Activated B cell treated with CpG ODN at 0.5 μM for 24 hours (primary cell): ENCODE measurements at regions not wholly inside any gene's neighbourhood (a gene's known extent, or its start where the extent isn't known, plus 50 kb on each side); places are given as distances from the start of the nearest gene placed in this dataset.
"Not testable (repeated sequence)": the region's sequence is repeated elsewhere in the genome, so short reads cannot be mapped to it uniquely, and the experiment has no call there.

Experiments
- ATAC-seq: fragments of 200-7000 bp; cut with Tn5 transposase; one replicate; pipeline ENCODE4 v1.10.0; 2021; ENCODE audit warnings: low read depth, mild to moderate bottlenecking, moderate library complexity
- CTCF ChIA-PET: fragments of 350-600 bp; sonication (Branson Sonifier 250); formaldehyde crosslinking; loops from one replicate; lab custom pipeline; 2021; ENCODE audit warnings: antibody characterized with exemption; lab: Charles Lee
- POLR2A ChIA-PET: fragments of 350-600 bp; sonication (Branson Sonifier 250); formaldehyde crosslinking; loops from one replicate; lab custom pipeline; 2021; ENCODE audit warnings: antibody characterized with exemption; lab: Charles Lee
- DNase-seq: peaks from one replicate; pipeline ENCODE4 v3.0.0; 2022
- H3K27ac Mint-ChIP-seq: one replicate; pipeline ENCODE4 v1.8.0; 2020; ENCODE audit warnings: mixed read lengths
- H3K27me3 Mint-ChIP-seq: one replicate; pipeline ENCODE4 v1.8.0; 2021; ENCODE audit warnings: mixed read lengths
- H3K36me3 Mint-ChIP-seq: one replicate; pipeline ENCODE4 v1.8.0; 2021; ENCODE audit warnings: low read depth, mixed read lengths
- H3K4me1 Mint-ChIP-seq: one replicate; pipeline ENCODE4 v1.8.0; 2021; ENCODE audit warnings: mixed read lengths
- H3K4me3 Mint-ChIP-seq: one replicate; pipeline ENCODE4 v1.8.0; 2020; ENCODE audit warnings: mild to moderate bottlenecking, mixed read lengths
- H3K9me3 Mint-ChIP-seq: one replicate; pipeline ENCODE4 v1.8.0; 2020; ENCODE audit warnings: mixed read lengths
- CTCF ChIP-seq: fragments of 200-600 bp; IDR thresholded peaks from one replicate; pipeline ENCODE4 v1.8.0; 2022; ENCODE audit warnings: antibody characterized with exemption, mild to moderate bottlenecking
- intact Hi-C: fragments of 100-400 bp; cut with micrococcal nuclease; formaldehyde crosslinking; loops from one replicate; pipeline ENCODE4 v1.15.1; 2024

- CTCF ChIA-PET, result no interaction called here
- ATAC-seq, result no peak
- TF ChIP-seq CTCF, result no peak
- POLR2A ChIA-PET, result no interaction called here
- intact Hi-C loops, result no loop called here
- Mint-ChIP-seq H3K4me1 (peaks cover 21% of the 10 kb centered on the region), H3K4me3 (no peak overlapping the region), H3K9me3 (peaks cover 6% of the 10 kb centered on the region), H3K27ac (no peak overlapping the region), H3K36me3 (no peaks in the 10 kb centered on the region), H3K27me3 (no peaks in the 10 kb centered on the region)
- no peak for DNase-seq
Observed at GRCh38 chr10:71912431-71912830, 51.8 kb upstream of the CHST3 start.

DNA sequence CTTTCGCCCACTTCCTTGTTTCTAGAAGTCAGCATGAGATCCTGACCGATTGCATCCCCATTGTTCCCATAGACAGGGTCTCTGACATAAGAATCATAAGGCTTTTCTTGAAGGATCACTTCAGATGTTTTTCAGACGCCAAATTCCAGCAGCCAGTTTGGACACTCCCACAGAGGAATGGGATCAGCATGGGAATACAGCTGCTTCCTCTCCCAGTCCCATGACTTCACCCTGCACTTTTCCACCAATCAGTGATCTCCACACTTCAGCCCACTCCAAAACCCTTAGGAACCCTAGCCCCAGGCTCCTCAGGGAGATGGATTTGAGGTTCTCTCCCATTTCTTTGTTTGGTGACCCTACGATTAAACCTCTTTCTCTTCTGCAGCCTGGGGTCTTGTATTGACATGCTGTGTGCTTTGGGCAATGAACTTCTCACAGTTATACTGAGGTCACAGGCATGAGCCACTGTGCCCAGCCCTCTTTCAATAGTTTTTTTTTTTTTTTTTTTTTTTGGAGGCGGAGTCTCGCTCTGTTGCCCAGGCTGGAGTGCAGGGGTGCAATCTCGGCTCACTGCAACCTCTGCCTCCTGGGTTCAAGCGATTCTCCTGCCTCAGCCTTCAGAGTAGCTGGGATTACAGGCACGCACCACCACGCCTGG lies 52.8 kb upstream of the CHST3 start:
- Mint-ChIP-seq H3K27ac (no peak overlapping the region), H3K4me1 (peaks cover 21% of the 10 kb centered on the region), H3K4me3 (no peak overlapping the region), H3K9me3 (peaks cover 3% of the 10 kb centered on the region), H3K27me3 (no peaks in the 10 kb centered on the region), H3K36me3 (no peaks in the 10 kb centered on the region)
- intact Hi-C loops, result no loop called here
- ChIA-PET CTCF (no interaction called here), POLR2A (no interaction called here)
- no peak for DNase-seq
- no peak for TF ChIP-seq CTCF
- ATAC-seq, result no peak

- ATAC-seq, result no peak
- intact Hi-C loops, result no loop called here
- TF ChIP-seq CTCF, result no peak
- H3K9me3 Mint-ChIP-seq, result peaks cover 3% of the 10 kb centered on the region
- ChIA-PET POLR2A (interaction anchor here (0.6 to 1.0 kb wide), 2 partner anchors 10 to 16 kb away, joined by 3 to 8 read pairs; no protein-coding TSS in a partner anchor), CTCF (interaction anchor here (1.0 to 1.1 kb wide), 2 partner anchors 12 to 13 kb away, joined by 3 read pairs; no protein-coding TSS in a partner anchor)
- peak overlapping the region; percentile 77 for H3K27ac Mint-ChIP-seq
- H3K27me3 Mint-ChIP-seq, result no peaks in the 10 kb centered on the region
- peaks cover 21% of the 10 kb centered on the region for H3K4me1 Mint-ChIP-seq
- DNase-seq, result no peak
- H3K4me3 Mint-ChIP-seq, result peak overlapping the region; percentile 6
- no peaks in the 10 kb centered on the region for H3K36me3 Mint-ChIP-seq
Observed at GRCh38 chr10:71909399-71910083, 54.7 kb upstream of the CHST3 start.

DNA sequence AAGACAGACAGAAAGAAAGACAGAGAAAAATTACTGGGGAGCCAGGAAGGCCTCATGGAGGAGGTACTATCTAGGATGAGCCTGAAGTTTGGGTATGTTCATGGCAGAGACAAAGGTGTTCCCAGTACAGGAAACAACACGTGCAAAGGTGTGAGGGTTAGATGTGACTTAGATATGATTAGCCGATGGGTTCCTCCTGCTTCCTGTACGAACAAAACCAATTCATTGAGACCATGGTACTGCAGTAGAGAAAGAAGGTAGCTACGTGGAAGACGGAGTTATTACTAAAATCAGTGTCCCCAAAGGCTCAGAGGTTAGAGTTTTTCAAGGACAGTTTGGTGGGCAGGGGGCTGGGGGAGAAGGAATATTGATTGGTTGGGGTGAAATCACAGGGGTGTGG lies 55.2 kb upstream of the CHST3 start:
- H3K36me3 Mint-ChIP-seq, result no peaks in the 10 kb centered on the region
- H3K27ac Mint-ChIP-seq, result peak overlapping the region; percentile 77
- H3K27me3 Mint-ChIP-seq, result no peaks in the 10 kb centered on the region
- H3K4me3 Mint-ChIP-seq, result peak overlapping the region; percentile 6
- ATAC-seq (no peak), DNase-seq (no peak)
- ChIA-PET CTCF (interaction anchor here (1.0 to 1.1 kb wide), 2 partner anchors 12 to 13 kb away, joined by 3 read pairs; no protein-coding TSS in a partner anchor), POLR2A (interaction anchor here (0.6 kb wide), 1 partner anchor 15 kb away, joined by 8 read pairs; no protein-coding TSS in a partner anchor)
- H3K9me3 Mint-ChIP-seq, result peaks cover 3% of the 10 kb centered on the region
- intact Hi-C loops, result no loop called here
- no peak for TF ChIP-seq CTCF
- peaks cover 21% of the 10 kb centered on the region for H3K4me1 Mint-ChIP-seq

- CTCF ChIA-PET, result interaction anchor here (1.1 to 1.7 kb wide), 2 partner anchors 9 to 334 kb away, joined by 3 to 7 read pairs; no protein-coding TSS in a partner anchor
- intact Hi-C loops, result no loop called here
- ATAC-seq (no peak), DNase-seq (no peak)
- no peak overlapping the region for H3K4me3 Mint-ChIP-seq
- H3K4me1 Mint-ChIP-seq, result peaks cover 21% of the 10 kb centered on the region
- H3K27me3 Mint-ChIP-seq, result no peaks in the 10 kb centered on the region
- H3K36me3 Mint-ChIP-seq, result no peaks in the 10 kb centered on the region
- POLR2A ChIA-PET, result interaction anchor here (0.7 kb wide), 1 partner anchor 120 kb away, joined by 4 read pairs; no protein-coding TSS in a partner anchor
- H3K27ac Mint-ChIP-seq, result no peak overlapping the region
- TF ChIP-seq CTCF, result no peak
- H3K9me3 Mint-ChIP-seq, result no peaks in the 10 kb centered on the region
Observed at GRCh38 chr10:71905164-71905563, 54.1 kb upstream of the PSAP start.

DNA sequence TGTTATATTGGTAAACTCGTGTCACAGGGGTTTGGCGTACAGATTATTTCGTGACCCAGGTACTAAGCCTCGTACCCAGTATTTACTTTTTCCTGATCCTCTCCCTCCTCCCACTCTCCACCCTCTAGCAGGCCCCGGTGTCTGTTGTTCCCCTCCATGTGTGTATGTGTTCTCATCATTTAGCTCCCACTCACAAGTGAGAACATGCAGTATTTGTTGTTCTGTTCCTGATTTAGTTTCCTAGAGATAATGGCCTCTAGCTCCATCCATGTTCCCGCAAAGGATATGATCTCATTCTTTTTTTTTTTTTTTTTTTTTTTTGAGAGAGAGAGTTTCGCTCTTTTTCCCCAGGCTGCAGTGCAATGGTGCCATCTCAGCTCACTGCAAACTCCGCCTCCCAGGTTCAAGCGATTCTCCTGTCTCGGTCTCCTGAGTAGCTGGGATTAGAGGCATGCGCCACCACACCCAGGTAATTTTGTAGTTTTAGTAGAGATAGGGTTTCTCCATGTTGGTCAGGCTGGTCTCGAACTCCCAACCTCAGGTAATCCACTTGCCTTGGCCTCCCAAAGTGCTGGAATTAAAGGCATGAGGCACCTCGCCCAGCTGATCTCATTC lies 52.7 kb upstream of the PSAP start:
- H3K9me3 Mint-ChIP-seq, DNase-seq, H3K4me3 Mint-ChIP-seq, H3K27me3 Mint-ChIP-seq, intact Hi-C loops, H3K36me3 Mint-ChIP-seq, H3K27ac Mint-ChIP-seq, ATAC-seq: not testable (repeated sequence)
- CTCF ChIA-PET, result interaction anchor here (1.1 kb wide), 2 partner anchors 9 to 333 kb away, joined by 3 read pairs; no protein-coding TSS in a partner anchor
- peaks cover 12% of the 10 kb centered on the region for H3K4me1 Mint-ChIP-seq
- POLR2A ChIA-PET, result interaction anchor here (0.7 kb wide), 1 partner anchor 184 kb away, joined by 4 read pairs; no protein-coding TSS in a partner anchor
